Stimulated activated naive CD8-positive, alpha-beta T cell treated with anti-CD3 and anti-CD28 coated beads, Interleukin-15, Interleukin-2, amounts not matched to agents 100 U/mL and 50 U/mL, for 24 hours (primary cell): ENCODE measurements at regions not wholly inside any gene's neighbourhood (a gene's known extent, or its start where the extent isn't known, plus 50 kb on each side); places are given as distances from the start of the nearest gene placed in this dataset.
"Not testable (repeated sequence)": the region's sequence is repeated elsewhere in the genome, so short reads cannot be mapped to it uniquely, and the experiment has no call there.

Experiments used
- ATAC-seq: fragments of 150-1000 bp; cut with Tn5 transposase; one replicate; pipeline ENCODE4 v1.10.0; 2021
- DNase-seq: peaks from one replicate; pipeline ENCODE4 v3.0.0; 2021

DNA sequence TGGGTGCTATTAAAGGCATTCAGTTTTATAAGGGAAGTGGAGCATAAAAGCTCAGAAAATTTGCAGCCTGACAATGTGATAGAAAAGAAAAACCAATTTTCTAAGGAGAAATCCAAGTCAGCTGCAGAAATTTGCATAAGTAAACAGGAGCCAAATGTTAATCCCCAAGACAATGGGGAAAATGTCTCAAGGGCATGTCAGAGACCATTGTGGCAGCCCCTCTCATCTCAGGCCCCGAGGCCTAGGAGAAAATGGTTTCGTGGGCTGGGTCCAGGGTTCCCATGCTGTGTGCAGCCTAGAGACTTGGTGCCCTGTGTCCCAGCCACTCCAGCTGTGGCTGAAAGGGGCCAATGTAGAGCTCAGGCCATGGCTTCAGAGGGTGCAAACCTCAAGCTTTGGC is 150.8 kb upstream of the E2F7 start:
- not testable (repeated sequence) for DNase-seq, ATAC-seq

- no peak for ATAC-seq
- DNase-seq = no peak
These were observed 148.8 kb upstream of the E2F7 start for GRCh38 chr12:77214136-77214535.

- ATAC-seq (no peak), DNase-seq (no peak)
These were observed 147.9 kb upstream of the E2F7 start for GRCh38 chr12:77213319-77213718.

- DNase-seq (no peak), ATAC-seq (no peak)
These were observed 145.4 kb upstream of the E2F7 start for GRCh38 chr12:77210724-77211123.

- no peak for DNase-seq
- ATAC-seq = no peak
These were observed 138.7 kb upstream of the E2F7 start for GRCh38 chr12:77204083-77204482.

GRCh38 chr12:77202457-77203060 is 137.2 kb upstream of the E2F7 start:
- no peak for ATAC-seq
- no peak for DNase-seq

DNA sequence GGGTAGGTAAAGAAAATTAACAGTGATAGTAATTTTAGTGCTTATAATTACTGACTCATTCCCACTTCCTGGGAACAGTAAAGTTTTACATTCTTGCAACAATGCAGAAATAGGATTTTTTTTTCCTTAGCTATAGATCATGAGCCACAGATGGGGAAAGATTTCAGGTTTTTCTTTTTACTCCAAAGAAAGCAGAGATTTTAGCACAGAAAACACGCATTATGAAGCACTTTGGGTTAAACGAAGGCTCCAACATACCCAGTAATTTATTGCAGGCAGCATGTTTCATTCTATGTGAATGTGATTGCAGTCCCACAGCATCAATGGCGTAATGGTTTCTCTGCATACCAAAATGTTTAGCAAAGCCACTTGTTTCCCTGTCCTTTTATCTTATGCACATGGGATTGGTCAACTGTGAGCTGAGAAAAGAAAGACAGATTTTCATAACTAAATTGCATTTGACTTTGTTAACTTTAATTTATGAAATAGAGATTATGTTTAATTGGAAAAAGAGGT is 124.6 kb upstream of the E2F7 start:
- no peak for DNase-seq

GRCh38 chr12:77189458-77189857 is 124.1 kb upstream of the E2F7 start:
- DNase-seq = no peak

More for the DNA sequence above, 124.6 kb upstream of the E2F7 start:
- no peak for ATAC-seq

GRCh38 chr12:77179515-77179914 is 114.1 kb upstream of the E2F7 start:
- ATAC-seq (no peak), DNase-seq (no peak)

More at GRCh38 chr12:77189458-77189857, 124.1 kb upstream of the E2F7 start:
- no peak for ATAC-seq

DNA sequence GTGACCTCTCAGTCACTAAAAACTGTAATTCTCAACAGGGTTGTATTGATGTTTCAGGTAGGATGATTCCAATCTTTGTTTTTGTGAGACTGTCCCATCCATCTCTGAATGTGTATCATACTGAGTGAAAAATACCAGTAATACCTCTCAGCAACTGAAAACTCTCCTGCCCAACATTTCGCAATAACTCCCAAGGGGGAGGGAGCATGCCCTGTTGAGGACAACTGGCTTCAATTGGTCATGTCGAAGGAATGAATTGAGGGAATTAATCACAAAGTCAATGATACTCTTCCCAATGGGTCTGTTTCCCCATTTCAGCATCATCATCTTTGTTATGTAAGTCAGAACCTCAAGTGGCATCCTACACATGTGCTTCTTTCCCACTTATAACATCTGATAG is 102.4 kb upstream of the E2F7 start:
- ATAC-seq (no peak), DNase-seq (no peak)

GRCh38 chr12:77166696-77167095 is 101.3 kb upstream of the E2F7 start:
- no peak for ATAC-seq
- no peak for DNase-seq

- no peak for ATAC-seq
- no peak for DNase-seq
These were observed 98.0 kb upstream of the E2F7 start for GRCh38 chr12:77163074-77164038.

- ATAC-seq = no peak
- no peak for DNase-seq
These were observed 96.6 kb upstream of the E2F7 start for GRCh38 chr12:77161944-77162343.

DNA sequence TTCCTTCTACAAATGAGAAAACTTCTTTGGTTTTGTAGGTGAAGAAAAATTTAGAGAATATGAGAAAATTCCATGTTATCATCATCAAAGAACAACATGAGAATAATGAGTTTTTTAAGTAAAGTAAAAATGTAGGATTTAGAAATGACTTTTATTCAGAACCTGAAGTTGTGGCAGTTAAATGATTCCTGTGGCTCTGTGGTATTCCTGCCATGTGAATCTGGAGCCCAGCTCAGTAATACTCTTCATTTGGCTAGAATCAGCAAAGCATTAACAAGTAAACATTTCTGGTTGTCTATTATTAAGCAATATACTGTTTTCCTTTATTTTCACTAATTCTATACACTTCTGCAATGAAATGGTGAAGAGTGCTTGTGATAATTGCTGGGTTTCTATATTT is 95.6 kb upstream of the E2F7 start:
- ATAC-seq = no peak
- no peak for DNase-seq

DNA sequence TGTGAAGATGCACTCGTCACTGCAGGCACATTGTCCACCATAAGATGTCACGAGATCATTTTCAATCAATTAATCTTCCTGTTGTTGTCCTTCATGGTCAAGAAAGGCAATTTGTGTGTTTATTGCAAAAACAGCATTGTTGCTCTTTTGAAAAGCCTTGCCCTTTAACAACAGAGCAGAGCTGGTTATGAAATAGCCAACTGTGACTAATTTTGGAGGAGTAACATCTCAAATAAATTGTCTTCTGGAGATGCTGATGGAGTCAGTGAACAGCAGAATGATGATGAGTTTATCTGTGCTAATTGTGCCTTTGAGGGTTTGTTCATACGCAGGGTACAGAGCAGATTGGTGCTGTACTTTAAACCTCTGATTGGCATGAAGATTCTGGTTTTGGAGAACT is 88.3 kb upstream of the E2F7 start:
- ATAC-seq (no peak), DNase-seq (no peak)

DNA sequence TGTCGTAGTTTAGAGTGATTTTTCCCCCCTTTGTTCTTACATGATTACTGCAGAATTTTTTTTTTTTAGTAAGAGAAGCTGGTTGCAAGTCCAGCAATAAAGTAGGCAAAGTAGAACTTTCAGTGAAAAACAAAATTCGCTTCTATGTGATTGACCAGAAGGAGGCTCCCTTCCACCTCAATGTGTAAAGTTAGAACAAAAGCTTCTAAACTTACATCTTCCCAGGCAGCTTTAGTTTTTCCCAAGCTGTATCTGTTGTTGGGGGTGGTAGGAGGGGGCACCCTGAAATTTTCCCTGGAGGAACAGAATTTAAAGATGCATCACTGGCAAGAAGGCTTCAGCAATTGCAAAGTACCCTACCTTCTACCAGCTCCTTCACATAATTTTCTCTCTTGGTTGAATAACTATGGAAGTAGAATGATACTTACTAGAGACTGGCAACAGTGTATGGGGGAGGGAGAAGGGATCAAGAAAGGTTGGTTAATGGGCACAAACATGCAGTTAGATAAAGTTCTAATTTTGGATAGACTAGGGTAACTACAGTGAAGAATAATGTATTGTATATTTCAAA is 87.3 kb upstream of the E2F7 start:
- ATAC-seq = no peak
- no peak for DNase-seq

GRCh38 chr12:77151030-77151429 is 85.7 kb upstream of the E2F7 start:
- no peak for DNase-seq
- no peak for ATAC-seq

- DNase-seq = peak; percentile 20
- ATAC-seq = no peak
These were observed 68.2 kb upstream of the E2F7 start for GRCh38 chr12:77133566-77133965.

DNA sequence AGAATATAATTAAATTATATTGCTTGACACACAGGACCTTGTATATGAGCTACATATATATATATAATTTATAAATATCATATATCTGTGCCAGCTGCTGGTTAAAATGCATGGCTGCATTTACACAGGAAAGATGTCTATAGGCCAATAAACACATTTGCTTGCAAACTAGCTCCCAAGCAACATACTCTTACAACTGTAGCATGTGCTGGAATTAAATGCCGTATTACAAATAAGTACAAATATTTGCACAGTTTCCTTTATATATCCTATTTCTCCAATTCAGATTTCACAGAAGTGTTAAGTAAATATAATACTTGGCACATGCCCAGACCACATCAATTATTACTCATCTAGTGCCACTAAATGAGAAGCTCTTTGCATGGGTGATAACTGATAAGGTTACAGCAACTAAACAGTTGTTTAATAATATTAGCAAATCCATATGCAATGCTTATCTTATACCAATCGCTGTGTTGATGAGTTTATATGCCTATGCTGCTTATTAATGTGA is 66.7 kb upstream of the E2F7 start:
- DNase-seq (no peak), ATAC-seq (no peak)

GRCh38 chr12:77130193-77130592 is 64.8 kb upstream of the E2F7 start:
- no peak for DNase-seq
- no peak for ATAC-seq

GRCh38 chr12:77124767-77125166 is 59.4 kb upstream of the E2F7 start:
- ATAC-seq = no peak
- no peak for DNase-seq

DNA sequence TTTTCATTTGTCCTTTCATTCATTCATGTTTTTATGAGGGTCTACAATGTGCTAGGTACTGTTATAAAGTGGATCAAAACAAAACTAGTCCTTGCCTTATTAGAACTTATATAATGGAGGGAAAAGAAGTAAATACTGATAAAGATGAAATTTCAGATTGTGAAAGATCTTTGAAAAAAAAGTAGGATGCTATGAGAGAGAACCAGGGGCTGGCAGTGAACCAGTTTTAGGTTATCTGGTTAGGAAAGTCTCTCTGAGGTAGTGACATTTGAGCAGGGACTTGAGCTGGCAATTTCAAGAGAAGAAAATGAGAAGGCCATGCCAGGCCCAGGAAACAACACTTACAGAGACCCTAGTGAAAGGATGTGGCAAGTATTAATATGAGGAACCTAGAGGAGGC is 57.3 kb upstream of the E2F7 start:
- no peak for DNase-seq
- no peak for ATAC-seq

- DNase-seq = no peak
- ATAC-seq = no peak
These were observed 56.9 kb upstream of the E2F7 start for GRCh38 chr12:77122236-77122635.
